GM21619 (cell line): ENCODE measurements at regions not wholly inside any gene's neighbourhood (a gene's known extent, or its start where the extent isn't known, plus 50 kb on each side); places are given as distances from the start of the nearest gene placed in this dataset.
"Not testable (repeated sequence)": the region's sequence is repeated elsewhere in the genome, so short reads cannot be mapped to it uniquely, and the experiment has no call there.

Experiments
- ATAC-seq: cut with Tn5 transposase; IDR thresholded peaks from one replicate; pipeline ENCODE4 v1.9.1; 2021; ENCODE audit not compliant: unreplicated experiment

GRCh38 chr10:2212244-2212834 is 475.0 kb upstream of the ADARB2 start:
- ATAC-seq, result no peak

GRCh38 chr10:2210088-2210487 is 472.8 kb upstream of the ADARB2 start:
- no peak for ATAC-seq

GRCh38 chr10:2208106-2208505 is 470.8 kb upstream of the ADARB2 start:
- ATAC-seq, result no peak

- ATAC-seq, result no peak
These were observed 470.1 kb upstream of the ADARB2 start for GRCh38 chr10:2207246-2207922.

- no peak for ATAC-seq
These were observed 468.1 kb upstream of the ADARB2 start for GRCh38 chr10:2205406-2205805.

GRCh38 chr10:2202401-2202800 is 465.1 kb upstream of the ADARB2 start:
- ATAC-seq, result no peak

- no peak for ATAC-seq
These were observed 464.3 kb upstream of the ADARB2 start for GRCh38 chr10:2201534-2202099.

- ATAC-seq, result no peak
These were observed 460.3 kb upstream of the ADARB2 start for GRCh38 chr10:2197663-2198062.

- ATAC-seq, result no peak
These were observed 458.9 kb upstream of the ADARB2 start for GRCh38 chr10:2196272-2196671.

GRCh38 chr10:2189356-2189755 is 452.0 kb upstream of the ADARB2 start:
- ATAC-seq, result not testable (repeated sequence)

GRCh38 chr10:2188371-2188770 is 451.0 kb upstream of the ADARB2 start:
- no peak for ATAC-seq

- no peak for ATAC-seq
These were observed 436.0 kb upstream of the ADARB2 start for GRCh38 chr10:2173327-2173726.

- ATAC-seq, result no peak
These were observed 428.6 kb upstream of the ADARB2 start for GRCh38 chr10:2165771-2166460.

- no peak for ATAC-seq
These were observed 413.0 kb upstream of the ADARB2 start for GRCh38 chr10:2150288-2150687.

- ATAC-seq, result no peak
These were observed 408.7 kb upstream of the ADARB2 start for GRCh38 chr10:2145926-2146478.

- no peak for ATAC-seq
These were observed 408.2 kb upstream of the ADARB2 start for GRCh38 chr10:2145491-2145890.

GRCh38 chr10:2144584-2144983 is 407.3 kb upstream of the ADARB2 start:
- ATAC-seq, result no peak

- ATAC-seq, result no peak
These were observed 406.0 kb upstream of the ADARB2 start for GRCh38 chr10:2143213-2143835.

- no peak for ATAC-seq
These were observed 402.4 kb upstream of the ADARB2 start for GRCh38 chr10:2139746-2140145.

- ATAC-seq, result no peak
These were observed 400.3 kb upstream of the ADARB2 start for GRCh38 chr10:2137549-2138174.
